NCI-H82 (cell line): ENCODE measurements at regions not wholly inside any gene's neighbourhood (a gene's known extent, or its start where the extent isn't known, plus 50 kb on each side); places are given as distances from the start of the nearest gene placed in this dataset.
"Not testable (repeated sequence)": the region's sequence is repeated elsewhere in the genome, so short reads cannot be mapped to it uniquely, and the experiment has no call there.

Experiments used
- DNase-seq: peaks from one replicate; lab custom pipeline; 2025; lab: John Stamatoyannopoulos, UW

DNA sequence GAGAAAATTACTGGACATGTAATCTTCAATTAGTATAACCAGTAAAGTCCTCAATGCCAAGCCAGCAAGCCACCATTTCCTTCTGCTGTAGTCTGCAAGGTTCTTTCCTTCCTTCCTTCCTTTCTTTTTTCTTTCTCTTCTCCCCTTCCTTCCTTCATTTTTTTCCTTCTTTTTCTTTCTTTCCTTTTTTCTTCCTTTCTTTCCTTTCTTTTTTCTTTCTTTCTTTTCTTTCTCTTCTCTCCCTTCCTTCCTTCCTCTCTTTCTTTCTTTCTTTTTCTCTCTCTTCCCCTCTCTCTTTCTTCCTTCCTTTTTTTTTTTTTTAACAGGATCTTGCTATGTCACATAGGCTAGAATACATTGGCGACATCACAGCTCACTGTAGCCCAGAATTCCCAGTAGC is 369.8 kb downstream of the SEMA3D start:
- DNase-seq, result no peak

DNA sequence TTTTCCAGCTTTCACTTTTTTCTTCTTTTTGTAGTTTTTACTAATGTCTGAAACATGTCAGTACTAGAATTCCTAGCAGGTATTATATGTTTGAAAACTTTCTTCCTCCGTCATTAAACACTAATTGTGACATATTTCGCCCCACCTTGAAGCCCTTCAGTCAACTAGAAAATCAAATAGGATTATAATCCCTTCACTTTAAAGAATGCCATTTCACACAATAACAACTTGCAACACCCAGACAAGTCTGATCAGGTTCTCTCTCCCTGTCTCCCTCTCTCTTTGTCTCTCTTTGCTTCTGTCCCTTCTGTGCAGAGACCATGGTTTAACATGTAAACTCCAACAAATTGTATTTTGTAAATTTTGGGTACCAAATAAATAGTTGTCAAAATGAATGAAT is 373.5 kb downstream of the SEMA3D start:
- no peak for DNase-seq

DNA sequence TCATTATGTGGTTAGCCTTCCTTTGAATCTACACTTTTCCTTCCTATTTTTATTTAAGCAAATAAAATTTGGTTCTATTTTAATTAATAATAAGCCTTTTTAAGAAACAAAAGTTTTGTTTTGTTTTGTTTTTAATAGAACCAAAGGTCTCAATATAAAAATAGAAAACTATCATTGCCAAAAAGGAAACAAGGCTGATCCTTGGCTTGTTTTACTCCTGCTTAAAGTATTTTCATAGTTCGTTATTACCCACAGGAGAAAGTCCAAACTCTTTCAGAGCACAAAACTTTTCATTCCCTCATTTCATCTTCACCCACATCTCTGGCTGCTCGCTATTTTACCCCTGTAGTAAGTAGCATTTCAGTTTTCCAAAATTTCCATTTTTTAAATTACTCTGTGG is 374.8 kb downstream of the SEMA3D start:
- DNase-seq, result no peak

GRCh38 chr7:84811362-84811761 is 375.5 kb downstream of the SEMA3D start:
- DNase-seq, result peak; percentile 24

- DNase-seq, result no peak
Observed at GRCh38 chr7:84809877-84810276, 377.0 kb downstream of the SEMA3D start.

- no peak for DNase-seq
Observed at GRCh38 chr7:84803979-84804378, 382.9 kb downstream of the SEMA3D start.

DNA sequence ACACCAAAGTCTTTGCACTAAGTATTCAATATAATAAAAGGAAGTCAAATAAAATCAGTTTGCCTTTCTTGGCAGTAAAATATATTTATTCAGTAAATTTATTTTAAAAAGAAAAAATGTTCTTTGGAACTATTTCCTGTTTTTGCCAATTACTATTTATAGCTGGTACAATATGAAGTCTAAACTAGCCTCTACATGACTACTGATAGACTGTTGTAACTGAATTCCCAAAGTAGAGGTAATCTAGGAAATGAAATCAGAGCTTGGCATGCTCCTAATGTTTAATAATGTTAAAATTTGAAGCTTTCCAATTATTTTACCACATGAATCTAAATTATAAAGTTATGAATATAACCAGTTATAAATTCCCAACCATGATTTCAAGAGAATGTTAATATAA is 385.5 kb downstream of the SEMA3D start:
- no peak for DNase-seq

DNA sequence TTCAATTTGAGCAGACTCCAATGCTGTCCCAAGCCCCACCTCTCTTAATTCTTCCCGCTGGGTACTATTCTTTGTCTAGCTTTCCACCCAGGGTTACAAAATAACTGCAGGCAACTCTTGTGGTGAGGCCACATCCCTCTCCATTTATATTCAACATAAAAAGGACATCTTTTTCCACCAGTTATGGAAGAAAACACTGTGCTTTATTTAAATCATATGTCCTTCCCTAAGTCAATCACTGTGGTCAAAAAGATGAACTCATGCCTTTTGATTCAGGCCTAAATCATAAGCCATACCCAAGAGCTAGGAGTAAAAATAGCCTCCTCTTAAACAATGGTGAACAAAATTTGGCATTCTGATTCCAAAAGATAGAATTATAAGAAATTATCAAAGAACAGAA is 386.0 kb downstream of the SEMA3D start:
- no peak for DNase-seq

DNA sequence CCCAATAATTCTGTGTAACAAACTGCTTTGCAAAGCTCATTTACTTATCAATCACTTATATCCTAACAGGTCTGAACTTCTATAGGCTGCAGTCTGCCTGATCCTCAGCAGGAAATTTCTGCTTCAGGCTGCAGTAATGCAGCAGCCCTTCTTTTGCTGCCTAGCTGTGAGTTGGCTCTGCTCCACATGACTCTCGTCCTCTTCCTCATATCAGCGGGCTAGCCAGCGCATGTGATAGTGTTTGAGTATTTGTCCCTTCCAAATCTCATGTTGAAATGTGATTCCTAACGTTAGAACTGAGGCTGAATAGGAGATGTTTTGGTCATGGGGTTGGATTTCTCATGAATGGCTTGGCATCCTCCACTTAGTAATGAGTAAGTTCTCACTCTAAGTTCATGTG is 387.8 kb downstream of the SEMA3D start:
- no peak for DNase-seq

DNA sequence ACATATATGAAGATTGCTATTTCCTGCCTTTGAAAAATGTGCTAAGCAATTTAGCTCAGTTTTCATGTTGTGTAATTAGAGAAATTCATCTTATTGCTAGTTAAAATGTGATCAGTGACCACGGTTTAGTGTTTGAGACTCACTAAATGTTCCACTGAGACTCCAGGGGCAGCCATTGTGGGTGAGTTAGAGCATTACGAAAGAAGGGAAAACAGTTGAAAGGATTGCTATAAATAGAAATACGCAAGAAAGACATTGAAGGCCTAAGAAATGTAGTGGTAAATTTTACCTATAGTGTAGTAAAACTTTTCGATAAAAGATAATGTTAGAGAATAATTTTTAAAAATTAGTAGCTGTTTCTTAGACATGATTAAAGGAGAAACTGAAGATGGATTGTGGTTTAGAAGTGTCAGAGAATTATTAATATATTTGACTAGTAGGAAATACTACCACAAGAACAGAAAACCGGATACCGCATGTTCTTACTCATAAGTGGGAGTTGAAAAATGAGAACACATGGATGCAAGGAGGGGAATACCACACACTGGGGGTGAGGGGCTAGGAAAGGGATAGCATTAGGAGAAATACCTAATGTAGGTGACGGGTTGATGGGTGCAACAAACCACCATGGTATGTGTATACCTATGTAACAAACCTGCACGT is 394.5 kb downstream of the SEMA3D start:
- no peak for DNase-seq

- no peak for DNase-seq
Observed at GRCh38 chr7:84790882-84791281, 396.0 kb downstream of the SEMA3D start.

DNA sequence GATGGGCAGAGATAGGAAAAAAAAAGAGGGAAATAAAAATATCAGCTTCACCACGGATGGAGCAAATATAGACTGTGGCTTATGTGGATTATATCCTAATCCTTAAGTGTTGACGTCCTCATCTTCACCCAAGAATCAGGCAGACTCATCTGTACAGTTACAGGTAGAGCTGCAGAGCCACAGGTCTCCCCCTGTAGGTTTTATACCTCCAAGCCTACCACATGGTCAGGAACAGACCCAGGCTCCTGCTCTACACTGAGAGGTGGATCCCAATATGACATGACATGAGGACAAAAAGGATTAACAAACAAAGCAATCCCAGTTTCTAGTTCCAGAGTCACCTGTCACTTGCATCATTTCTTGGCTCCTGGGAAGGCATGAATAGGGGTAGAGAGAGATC is 400.8 kb downstream of the SEMA3D start:
- DNase-seq, result peak; percentile 15

- no peak for DNase-seq
Observed at GRCh38 chr7:84784450-84784849, 402.4 kb downstream of the SEMA3D start.

- no peak for DNase-seq
Observed at GRCh38 chr7:84783141-84783778, 403.6 kb downstream of the SEMA3D start.

- DNase-seq, result no peak
Observed at GRCh38 chr7:84781838-84782237, 405.0 kb downstream of the SEMA3D start.

- no peak for DNase-seq
Observed at GRCh38 chr7:84780158-84781124, 406.4 kb downstream of the SEMA3D start.

DNA sequence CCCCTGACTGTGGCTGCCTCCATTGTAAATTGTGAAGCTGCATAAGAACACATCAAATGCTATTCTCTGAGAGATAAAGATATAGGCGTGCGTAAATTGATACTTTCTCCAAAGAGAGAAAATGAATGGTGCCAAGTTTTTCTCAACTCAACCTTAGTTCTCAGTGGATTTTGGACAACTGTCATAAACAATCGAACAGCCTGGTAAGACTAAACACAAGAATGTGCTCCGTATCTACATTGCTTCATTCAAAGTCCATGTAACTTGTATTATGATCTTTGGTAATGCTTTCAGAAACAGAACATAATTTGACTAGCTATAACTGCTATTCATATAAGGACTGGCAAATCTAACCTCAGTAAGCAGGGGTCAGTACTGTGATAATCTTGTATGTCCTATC is 429.1 kb downstream of the SEMA3D start:
- DNase-seq, result no peak

DNA sequence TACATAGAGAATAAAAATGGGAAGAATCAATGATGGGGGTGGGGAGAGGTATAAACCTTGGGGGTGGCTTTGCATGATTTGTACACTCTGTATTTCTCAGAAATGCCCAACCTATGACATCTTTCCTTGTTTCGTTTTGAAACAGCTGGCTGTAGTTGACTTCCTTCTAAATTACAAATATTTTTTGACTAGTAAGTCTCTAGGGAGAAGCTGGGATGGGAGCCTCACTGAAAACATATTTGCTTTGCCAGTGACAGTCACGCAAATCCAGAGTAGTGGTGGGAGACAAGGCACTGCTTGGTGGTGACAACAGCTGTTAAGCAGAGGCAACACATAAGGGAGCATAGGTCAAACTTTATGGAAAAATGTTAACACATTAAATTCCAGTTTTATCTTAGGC is 440.5 kb downstream of the SEMA3D start:
- no peak for DNase-seq

GRCh38 chr7:84744385-84744784 is 442.5 kb downstream of the SEMA3D start:
- DNase-seq, result no peak

DNA sequence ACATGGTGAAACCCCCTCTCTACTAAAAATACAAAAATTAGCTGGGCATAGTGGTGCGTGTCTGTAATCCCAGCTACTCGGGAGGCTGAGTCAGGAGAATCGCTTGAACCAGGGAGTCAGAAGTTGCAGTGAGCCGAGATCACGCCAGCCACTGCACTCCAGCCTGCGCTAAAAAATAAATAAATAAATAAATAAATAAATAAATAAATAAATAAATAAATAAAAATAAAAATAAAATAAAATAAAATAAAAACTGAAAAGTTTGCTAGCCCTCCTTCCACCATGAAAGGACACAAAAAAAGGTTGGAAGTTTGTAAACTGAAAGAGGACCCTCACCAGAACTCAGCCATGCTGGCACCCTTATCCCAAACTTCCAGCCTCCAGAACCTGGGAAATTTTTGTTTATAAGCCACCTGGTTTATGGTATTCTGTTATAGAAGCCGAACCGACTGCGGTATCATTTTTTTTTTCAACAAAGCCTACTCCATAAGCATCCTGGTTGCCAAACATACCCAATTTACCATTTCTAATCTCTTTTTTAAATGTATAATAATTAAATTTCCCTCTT is 448.2 kb downstream of the SEMA3D start:
- no peak for DNase-seq

GRCh38 chr7:84735677-84736076 is 451.2 kb downstream of the SEMA3D start:
- peak; percentile 56 for DNase-seq

DNA sequence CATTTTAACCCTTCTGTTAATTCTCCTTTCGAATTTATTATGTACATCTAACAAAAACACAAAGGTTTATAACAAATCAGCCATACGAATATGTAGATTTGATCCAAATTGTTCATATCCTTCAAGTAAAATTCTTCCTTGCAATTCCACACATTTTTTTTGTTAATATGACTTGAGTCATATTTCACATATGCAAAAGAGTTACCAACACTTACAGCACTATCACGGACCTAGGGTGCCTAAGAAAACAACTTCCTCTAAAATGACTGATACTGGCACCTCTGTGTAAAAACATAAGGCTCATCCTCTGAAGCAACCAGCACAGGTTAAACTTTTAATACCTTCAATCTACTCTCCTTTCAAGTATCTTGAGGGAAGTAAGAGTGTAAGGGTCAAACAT is 451.8 kb downstream of the SEMA3D start:
- DNase-seq, result no peak

DNA sequence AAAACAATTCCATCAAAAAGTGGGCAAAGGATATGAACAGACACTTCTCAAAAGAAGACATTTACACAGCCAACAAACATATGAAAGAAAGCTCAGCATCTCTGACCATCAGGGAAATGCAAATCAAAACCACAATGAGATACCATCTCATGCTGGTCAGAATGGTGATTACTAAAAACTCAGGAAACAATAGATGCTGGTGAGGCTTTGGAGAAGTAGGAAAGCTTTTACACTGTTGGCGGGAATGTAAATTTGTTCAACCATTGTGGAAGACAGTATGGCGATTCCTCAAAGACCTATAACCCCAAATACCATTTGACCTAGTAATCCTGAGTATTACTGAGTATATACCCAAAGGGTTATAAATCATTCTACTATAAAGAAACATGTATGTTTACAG is 452.9 kb downstream of the SEMA3D start:
- not testable (repeated sequence) for DNase-seq
